ENCODE measurements at regions not wholly inside any gene's neighbourhood (a gene's known extent, or its start where the extent isn't known, plus 50 kb on each side); places are given as distances from the start of the nearest gene placed in this dataset.

DNA sequence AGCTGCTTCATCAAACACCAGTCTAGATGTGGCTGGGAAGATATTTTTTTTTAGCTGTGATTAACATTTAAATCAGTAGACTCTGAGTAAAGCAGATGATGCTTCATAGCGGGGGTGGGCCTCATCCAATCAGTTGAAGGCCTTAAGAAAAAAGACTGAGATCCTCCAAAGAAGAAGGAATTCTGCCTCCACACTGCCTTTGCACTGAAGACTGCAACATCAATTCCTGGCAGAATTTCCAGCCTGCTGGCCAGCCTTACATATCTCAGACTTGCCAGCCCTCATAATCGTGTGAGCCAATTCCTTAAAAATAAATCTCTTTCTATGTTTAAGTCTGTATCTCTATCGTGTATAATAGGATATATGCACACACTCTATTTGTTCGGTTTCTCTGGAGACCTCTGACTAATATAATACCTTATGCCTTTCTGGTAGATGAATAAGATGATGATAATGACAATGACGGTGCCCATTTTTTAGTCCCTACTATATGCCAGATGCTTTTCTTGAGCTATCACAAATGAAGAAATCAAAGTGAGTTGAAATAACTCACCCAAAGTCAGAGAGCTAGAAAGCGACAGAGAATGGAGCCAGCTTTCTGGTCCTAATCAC, 66.1 kb upstream of the SOD3 start:
- no peaks in the 10 kb centered on the region for H3K9me3 Mint-ChIP-seq
- no peak overlapping the region for H3K27ac ChIP-seq (ENCODE audit: low read depth in 1 of 2, low read length in 2 of 2)
- 100% methylated on average over 1 of the region's 6 CpGs for WGBS (ENCODE audit: insufficient coverage)

DNA sequence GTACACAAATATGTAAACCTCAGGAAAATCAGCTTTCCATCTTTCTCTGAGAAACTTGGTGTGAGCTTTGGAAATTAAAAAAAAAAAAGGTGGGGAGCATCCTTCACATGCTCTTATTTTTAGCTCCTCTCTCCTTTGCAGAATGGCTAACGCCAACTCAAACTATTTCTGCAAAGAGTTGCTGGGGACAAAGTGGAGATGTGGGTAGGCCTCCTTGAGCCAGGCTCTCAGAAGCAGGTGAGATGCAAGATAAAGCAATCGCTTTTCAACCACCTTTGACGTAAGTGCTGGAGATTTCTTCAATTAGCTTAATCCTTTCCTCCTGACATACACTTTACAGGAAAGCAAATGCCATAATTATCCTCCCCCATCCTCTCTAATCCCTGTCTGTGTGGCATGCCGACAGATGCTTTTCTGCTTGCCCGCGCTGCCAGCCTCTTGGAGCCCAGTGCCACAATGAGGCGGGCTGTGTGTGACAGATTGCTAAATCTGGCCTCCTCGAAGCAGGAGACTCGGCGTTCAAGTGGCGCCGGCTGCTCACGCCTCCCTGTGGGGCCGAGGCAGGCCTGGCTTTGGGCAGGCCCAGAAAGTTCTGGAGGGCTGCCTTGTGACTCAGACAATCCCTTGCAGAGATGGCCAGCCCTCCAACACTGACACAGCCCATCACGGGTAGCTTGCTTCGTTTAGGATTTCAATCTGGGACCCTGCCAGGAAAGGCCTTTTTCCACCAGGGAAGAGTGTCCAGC, 64.9 kb upstream of the SOD3 start:
- no peak overlapping the region for H3K4me3 ChIP-seq (replicated peaks in 1 of 3; ENCODE audit: low read depth in 2 of 3, low read length in 3 of 3)
- 95% methylated on average over 15 of the region's 16 CpGs for WGBS (ENCODE audit: insufficient coverage)
- no peaks in the 10 kb centered on the region for H3K4me1 ChIP-seq (ENCODE audit: control insufficient read depth in 1 of 2, insufficient read depth in 2 of 2, low read length in 2 of 2)
- DNase-seq, result no peak
- H3K36me3 ChIP-seq (replicated peaks in 1 of 2; ENCODE audit: control insufficient read depth in 1 of 2, insufficient read depth in 2 of 2, low read length in 2 of 2), result no peaks in the 10 kb centered on the region
- no peak overlapping the region for H3K4me3 Mint-ChIP-seq
- no peak overlapping the region for H3K27ac ChIP-seq (ENCODE audit: low read depth in 1 of 2, low read length in 2 of 2)
- no peak overlapping the region for H2AFZ ChIP-seq (ENCODE audit: insufficient read depth, low read depth, low read length, poor library complexity, severe bottlenecking)
- H4K20me1 ChIP-seq (ENCODE audit: insufficient read depth, low read length), result no peaks in the 10 kb centered on the region
- no peak overlapping the region for H3K4me2 ChIP-seq (replicated peaks; ENCODE audit: extremely low read depth, low read length, poor library complexity, severe bottlenecking)
- H3K36me3 Mint-ChIP-seq, result no peaks in the 10 kb centered on the region
- no peaks in the 10 kb centered on the region for H3K9me3 ChIP-seq (replicated peaks in 1 of 2; ENCODE audit: control insufficient read depth in 1 of 2, insufficient read depth in 1 of 2, low read length in 2 of 2)
- H3K27me3 ChIP-seq (ENCODE audit: control insufficient read depth in 2 of 2, insufficient read depth in 2 of 2, low read length in 2 of 2), result no peaks in the 10 kb centered on the region
- no peak overlapping the region for H3K27ac Mint-ChIP-seq
- no peaks in the 10 kb centered on the region for H3K79me2 ChIP-seq (ENCODE audit: insufficient read depth, low read length)
- intact Hi-C loops (cut with micrococcal nuclease), result no loop called here
- TF ChIP-seq, protein P1, sequence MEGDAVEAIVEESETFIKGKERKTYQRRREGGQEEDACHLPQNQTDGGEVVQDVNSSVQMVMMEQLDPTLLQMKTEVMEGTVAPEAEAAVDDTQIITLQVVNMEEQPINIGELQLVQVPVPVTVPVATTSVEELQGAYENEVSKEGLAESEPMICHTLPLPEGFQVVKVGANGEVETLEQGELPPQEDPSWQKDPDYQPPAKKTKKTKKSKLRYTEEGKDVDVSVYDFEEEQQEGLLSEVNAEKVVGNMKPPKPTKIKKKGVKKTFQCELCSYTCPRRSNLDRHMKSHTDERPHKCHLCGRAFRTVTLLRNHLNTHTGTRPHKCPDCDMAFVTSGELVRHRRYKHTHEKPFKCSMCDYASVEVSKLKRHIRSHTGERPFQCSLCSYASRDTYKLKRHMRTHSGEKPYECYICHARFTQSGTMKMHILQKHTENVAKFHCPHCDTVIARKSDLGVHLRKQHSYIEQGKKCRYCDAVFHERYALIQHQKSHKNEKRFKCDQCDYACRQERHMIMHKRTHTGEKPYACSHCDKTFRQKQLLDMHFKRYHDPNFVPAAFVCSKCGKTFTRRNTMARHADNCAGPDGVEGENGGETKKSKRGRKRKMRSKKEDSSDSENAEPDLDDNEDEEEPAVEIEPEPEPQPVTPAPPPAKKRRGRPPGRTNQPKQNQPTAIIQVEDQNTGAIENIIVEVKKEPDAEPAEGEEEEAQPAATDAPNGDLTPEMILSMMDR (IDR thresholded peaks at IDR 0.05), result no peak
- H3K9me3 Mint-ChIP-seq, result no peaks in the 10 kb centered on the region
- H3K9ac ChIP-seq (ENCODE audit: insufficient read depth, low read length, poor library complexity, severe bottlenecking), result no peak overlapping the region
- peaks cover 5 to 8% (median 7%) of the 10 kb centered on the region in 3 donors for H3K27me3 Mint-ChIP-seq (ENCODE audit: low read depth in 3 of 3)
- no peaks in the 10 kb centered on the region for H3K4me1 Mint-ChIP-seq

More for the DNA sequence above, 66.1 kb upstream of the SOD3 start:
- TF ChIP-seq, protein P1 (IDR thresholded peaks at IDR 0.05), result no peak
- no peak overlapping the region for H2AFZ ChIP-seq (ENCODE audit: insufficient read depth, low read depth, low read length, poor library complexity, severe bottlenecking)
- H3K36me3 Mint-ChIP-seq, result no peaks in the 10 kb centered on the region
- no peaks in the 10 kb centered on the region for H3K79me2 ChIP-seq (ENCODE audit: insufficient read depth, low read length)
- H3K9me3 ChIP-seq (replicated peaks in 1 of 2; ENCODE audit: control insufficient read depth in 1 of 2, insufficient read depth in 1 of 2, low read length in 2 of 2), result no peaks in the 10 kb centered on the region
- DNase-seq, result no peak
- H3K4me3 ChIP-seq (replicated peaks in 1 of 3; ENCODE audit: low read depth in 2 of 3, low read length in 3 of 3), result no peak overlapping the region
- H3K4me3 Mint-ChIP-seq, result no peak overlapping the region
- no peak overlapping the region for H3K27ac Mint-ChIP-seq
- H3K4me1 ChIP-seq (ENCODE audit: control insufficient read depth in 1 of 2, insufficient read depth in 2 of 2, low read length in 2 of 2), result no peaks in the 10 kb centered on the region
- H3K36me3 ChIP-seq (replicated peaks in 1 of 2; ENCODE audit: control insufficient read depth in 1 of 2, insufficient read depth in 2 of 2, low read length in 2 of 2), result no peaks in the 10 kb centered on the region
- intact Hi-C loops (cut with micrococcal nuclease), result no loop called here
- no peaks in the 10 kb centered on the region for H3K27me3 ChIP-seq (ENCODE audit: control insufficient read depth in 2 of 2, insufficient read depth in 2 of 2, low read length in 2 of 2)
- no peaks in the 10 kb centered on the region for H3K4me1 Mint-ChIP-seq
- H4K20me1 ChIP-seq (ENCODE audit: insufficient read depth, low read length), result no peaks in the 10 kb centered on the region
- H3K27me3 Mint-ChIP-seq (ENCODE audit: low read depth in 3 of 3), result peaks cover 5 to 9% (median 8%) of the 10 kb centered on the region in 3 donors
- no peak overlapping the region for H3K9ac ChIP-seq (ENCODE audit: insufficient read depth, low read length, poor library complexity, severe bottlenecking)
- H3K4me2 ChIP-seq (replicated peaks; ENCODE audit: extremely low read depth, low read length, poor library complexity, severe bottlenecking), result no peak overlapping the region
